GM19372 (cell line): ENCODE measurements at regions not wholly inside any gene's neighbourhood (a gene's known extent, or its start where the extent isn't known, plus 50 kb on each side); places are given as distances from the start of the nearest gene placed in this dataset.

Experiments used
- ATAC-seq: cut with Tn5 transposase; IDR thresholded peaks from one replicate; pipeline ENCODE4 v1.9.1; 2021; ENCODE audit warnings: mild to moderate bottlenecking, low read depth, moderate library complexity; ENCODE audit not compliant: unreplicated experiment

DNA sequence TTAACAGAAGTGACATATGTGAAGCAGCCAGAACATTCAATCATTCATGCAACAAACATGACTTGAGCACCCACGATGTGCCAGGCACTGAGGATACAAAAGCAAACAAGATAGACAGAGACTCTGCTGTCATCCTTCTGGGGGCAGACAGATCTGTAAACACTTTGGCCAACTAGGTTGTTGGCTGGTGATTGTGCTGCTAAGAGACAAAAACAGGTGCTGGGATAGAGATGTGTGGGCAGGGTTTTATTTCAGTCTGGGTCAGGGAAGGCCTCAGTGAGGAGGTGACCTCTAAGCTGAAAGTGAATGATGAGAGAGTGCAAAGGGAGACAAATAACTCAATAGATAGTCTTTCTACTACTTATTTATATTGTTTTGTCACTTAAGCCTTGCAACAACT, 147.0 kb upstream of the VEPH1 start:
- ATAC-seq, result no peak

DNA sequence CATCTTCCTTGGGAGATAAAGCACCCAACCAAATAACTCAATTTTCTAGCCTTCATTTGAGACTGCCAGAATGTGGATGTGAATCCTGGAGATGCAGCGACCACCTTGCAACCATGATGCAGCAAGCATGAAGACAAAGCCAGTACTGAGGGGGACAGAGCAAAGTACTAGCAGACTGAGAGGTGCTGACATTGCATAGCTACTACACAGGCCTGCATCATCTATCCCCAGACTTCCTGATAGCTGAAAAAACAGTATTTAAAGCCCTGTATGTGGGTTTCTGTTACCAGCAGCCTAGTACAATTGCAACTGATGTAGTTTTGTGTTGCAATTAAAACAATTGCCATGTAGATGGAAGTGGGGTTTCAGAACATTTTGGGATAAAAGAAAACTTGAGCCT, 146.3 kb upstream of the VEPH1 start:
- no peak for ATAC-seq

DNA sequence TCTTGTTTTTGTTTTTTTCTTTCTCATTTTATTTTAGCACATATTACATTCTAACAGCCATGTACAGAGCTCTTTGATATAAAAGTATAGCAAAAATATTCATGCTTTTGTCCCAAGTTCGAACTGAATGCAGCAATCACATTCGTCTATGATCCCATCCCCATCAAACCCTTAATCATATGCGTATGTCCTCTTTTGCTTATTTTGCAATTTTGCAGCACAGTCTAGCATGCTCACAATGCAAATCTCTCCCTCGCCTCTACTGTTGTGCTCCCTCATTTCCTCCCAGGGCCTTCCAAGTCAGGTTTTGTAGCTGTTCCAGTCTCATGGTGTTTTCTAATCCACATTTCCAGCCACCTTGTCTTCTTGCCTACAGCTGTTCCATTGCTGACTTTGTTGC, 144.6 kb upstream of the VEPH1 start:
- no peak for ATAC-seq

DNA sequence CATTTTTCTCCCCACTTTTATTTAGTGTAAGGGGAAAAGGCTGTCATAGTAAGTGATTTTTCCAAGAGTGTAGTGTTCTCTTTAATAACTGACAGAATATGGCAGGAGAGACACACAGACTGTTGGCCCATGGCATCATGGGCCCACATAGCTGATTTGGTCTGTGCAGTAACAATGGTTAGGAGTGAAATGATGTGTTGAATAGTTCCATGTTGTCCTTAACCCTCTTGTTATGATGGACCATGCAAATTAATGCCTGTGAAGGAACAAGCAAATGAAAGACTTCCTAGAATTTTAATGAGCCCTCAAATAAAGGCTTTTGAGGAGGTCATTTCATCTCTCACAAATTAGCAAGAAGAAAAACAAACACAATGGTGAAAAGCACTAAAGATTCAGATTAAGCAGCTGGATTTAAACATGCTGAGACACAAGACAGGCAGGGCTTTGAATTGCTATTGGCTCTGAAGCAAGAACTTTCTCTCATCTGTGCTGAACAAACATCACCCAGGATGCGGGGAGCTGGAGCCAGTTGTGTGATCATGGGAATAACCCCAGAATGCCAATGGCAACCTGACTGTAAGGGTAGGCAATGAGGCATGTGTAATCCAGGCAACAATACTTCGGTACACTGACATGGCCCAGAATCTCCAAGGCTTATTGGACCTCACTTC, 136.7 kb upstream of the VEPH1 start:
- no peak for ATAC-seq

DNA sequence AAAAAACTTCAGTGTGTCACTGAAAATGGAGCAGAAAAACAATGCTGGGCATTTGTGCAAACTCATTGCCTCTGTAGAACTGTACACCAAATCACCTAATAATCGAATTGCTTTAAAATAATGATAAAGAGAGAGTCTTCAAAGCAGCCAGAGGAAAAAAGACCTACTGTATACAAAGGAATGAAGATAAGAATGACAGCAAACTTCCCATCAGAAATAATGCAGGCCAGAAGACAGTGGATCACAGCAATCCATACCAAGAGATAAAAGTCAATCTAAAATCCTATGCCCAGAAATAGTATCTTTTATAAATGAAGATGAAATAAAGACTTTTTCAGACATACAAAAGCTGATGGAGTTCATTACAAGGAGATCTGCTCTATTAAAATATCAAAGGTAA, 134.7 kb upstream of the VEPH1 start:
- no peak for ATAC-seq

DNA sequence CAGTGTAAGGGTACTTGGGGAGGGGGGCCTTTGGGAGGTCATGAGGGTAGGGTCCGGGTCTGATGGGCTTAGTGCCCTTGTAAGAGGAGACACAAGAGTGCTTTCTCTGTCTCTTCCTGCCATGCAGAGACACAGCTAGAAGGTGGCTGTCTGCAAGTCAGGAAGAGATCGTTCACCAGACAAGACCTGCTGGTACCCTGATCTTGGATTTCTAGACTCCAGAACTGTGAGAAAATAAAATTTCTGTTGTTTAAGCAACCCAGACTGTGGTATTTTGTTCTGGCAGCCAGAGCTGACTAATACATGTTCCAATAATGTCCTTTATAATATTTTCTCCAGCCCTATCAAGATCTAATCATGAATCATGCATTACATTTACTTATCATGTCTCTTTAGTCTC, 130.0 kb upstream of the VEPH1 start:
- no peak for ATAC-seq

DNA sequence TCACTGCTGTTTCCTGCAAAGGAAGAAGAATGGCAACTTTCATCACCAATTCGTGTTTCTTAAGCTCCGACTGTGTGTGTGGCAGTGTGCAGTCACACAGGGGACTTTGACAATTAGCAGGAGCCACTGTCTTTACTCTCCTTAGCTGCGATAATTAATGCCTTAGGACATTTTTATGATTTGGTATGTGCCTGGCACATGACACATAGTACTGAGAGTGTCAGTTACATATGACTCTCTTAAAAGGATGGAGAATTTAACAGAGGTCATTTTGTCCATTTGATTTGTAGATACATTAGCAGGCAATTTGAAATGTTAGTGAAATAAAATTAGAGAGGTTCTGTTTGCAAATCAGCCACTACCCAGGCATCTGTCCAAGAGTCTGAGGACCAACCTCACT, 128.9 kb upstream of the VEPH1 start:
- ATAC-seq, result no peak

DNA sequence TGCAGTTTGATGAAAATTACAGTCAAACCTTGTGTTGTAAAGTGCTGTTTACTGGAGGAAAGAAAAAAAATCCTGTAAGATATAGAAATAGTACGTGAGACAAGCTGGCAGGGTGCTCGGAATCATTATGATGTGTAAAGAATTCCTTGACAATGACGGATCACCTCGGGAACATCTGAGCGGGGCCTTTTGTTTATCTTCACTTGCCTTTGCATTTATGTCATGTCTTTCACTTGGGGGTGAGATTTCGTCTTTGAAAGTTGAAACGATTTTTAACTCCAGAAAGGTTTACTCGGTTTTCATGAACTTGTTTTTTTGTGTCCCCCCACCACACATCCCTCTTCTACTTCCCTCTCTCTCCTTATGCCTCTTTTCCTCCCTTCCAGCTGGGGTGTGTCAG, 128.3 kb upstream of the VEPH1 start:
- ATAC-seq, result no peak

DNA sequence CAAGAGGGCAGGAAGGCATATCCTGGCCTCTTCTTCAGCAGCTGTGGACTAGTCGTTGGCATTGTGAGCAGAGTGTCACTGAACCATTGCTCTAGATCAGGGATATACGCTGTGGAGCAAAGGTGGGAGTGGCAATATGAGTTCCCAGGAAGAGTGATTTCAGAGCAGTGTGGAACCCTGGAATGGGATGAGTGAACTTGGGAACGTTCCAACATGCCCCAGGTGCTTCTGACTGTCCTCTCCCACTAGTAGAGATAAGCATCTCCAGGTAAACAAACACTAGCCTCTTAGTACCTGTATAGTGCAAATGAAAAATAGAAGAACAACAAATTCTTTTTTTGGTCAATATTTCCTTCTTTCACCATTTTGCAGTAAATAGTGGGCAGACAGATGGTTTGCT, 123.6 kb upstream of the VEPH1 start:
- no peak for ATAC-seq

DNA sequence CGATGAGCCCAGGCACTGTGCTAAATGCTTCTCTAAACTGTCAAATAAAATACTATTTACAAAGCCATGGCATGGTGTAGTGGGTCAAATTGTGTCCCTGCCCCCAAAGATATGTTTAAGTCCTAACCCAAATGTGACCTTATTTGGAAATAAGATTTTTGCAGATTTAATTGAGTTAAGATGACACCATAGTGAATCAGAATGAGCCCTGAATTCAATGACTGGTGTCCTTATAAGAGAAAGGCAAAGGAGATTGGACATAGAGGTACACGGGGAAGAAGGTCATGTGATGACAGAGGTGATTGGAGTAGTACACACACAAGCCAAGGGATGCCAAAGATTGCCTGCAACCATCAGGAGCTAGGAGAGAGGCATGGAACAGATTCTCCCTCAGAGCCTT, 121.6 kb upstream of the VEPH1 start:
- ATAC-seq, result no peak

DNA sequence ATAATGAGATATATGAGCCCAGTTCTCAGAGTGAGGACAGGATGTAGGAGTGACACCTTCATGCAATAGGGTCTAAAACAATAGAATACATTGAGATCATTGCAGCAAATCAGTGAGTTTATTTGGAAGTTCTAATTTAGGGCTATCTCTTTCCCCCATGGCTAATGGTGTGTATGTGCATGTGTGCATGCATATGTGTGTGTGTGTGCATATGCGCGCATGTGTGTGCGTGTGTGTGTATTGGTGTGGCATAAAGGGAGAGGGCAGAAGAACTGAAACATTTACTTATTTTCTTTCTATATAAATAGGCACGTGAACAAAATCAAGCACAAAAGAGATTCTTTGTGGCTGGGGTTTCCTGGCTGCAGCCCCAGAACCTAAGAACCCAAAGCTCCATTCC, 115.7 kb upstream of the VEPH1 start:
- ATAC-seq, result no peak

DNA sequence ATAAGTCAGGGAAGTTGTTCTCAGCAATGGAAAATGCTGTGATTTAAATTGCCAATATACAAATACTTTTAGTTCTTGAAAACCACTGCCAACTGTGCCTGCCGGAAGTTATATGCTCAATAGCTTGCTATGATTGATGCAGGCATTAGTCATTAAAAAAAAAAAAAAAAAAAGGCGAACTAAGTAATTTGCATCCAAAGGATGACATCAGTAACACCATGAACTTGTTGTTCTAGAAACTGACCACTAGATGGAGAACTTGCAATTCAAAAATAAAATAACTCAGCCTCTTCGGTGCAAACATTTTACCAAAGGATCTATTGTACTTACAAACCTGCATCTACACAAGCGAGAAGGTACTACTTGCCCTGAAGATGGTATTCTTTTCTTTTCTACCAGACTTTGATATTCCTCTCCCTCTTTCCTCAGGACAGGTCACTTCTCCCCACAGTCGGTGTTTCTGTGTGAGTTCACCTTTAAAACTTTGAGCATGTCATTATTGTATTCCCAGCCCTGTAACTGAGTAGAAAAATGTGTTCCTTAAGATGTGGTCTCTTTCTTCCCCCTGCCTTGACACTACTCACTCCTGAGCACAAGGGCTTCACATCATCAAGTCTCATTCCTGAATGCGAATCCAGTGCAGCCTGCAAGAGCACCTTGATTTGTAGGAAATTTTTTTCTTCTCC, 115.0 kb upstream of the VEPH1 start:
- peak; percentile 78 for ATAC-seq

DNA sequence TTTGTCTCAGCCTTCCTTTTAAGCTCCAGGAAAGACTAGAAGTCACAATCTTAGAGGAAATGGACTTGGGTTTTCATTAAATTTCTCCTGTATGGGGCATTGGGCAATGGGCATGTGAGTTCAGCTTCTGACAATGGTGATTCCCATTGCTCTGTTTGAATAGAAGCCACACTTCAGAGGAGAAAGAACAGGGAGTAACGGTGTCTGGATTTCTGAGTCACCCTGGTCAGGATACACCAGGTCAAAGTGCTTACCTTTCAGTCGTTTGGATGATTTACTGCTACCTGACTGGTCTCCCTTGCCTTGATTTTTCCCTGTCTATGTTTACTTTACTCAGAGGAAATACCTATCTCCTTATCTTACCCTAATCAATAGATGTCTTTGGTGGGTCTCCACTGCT, 111.7 kb upstream of the VEPH1 start:
- no peak for ATAC-seq

DNA sequence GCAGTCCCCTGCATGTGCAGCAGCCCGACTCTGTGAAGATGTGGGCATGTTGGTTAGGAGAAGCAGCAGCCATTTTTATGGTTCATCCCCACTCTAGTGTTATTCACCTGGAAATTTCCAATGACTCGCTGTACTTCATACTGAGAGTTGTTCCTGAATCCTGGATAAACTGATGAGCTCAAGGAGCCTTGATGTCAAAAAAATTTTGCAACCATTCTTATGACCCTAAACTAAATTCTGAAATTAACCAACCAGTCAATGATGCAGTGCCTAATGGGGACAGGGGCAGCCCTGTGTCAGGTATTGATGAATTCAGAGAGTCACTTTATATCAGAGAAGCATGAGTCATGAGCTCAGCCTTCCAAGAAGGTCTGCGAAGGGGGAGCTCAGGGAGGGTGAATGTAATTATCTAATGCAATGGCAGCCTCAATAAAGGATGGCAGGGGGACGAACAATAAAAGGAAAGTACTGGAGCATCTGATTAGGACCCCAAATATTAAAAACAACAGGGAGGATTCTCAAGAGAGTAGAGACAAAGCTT, 108.4 kb upstream of the VEPH1 start:
- ATAC-seq, result no peak

DNA sequence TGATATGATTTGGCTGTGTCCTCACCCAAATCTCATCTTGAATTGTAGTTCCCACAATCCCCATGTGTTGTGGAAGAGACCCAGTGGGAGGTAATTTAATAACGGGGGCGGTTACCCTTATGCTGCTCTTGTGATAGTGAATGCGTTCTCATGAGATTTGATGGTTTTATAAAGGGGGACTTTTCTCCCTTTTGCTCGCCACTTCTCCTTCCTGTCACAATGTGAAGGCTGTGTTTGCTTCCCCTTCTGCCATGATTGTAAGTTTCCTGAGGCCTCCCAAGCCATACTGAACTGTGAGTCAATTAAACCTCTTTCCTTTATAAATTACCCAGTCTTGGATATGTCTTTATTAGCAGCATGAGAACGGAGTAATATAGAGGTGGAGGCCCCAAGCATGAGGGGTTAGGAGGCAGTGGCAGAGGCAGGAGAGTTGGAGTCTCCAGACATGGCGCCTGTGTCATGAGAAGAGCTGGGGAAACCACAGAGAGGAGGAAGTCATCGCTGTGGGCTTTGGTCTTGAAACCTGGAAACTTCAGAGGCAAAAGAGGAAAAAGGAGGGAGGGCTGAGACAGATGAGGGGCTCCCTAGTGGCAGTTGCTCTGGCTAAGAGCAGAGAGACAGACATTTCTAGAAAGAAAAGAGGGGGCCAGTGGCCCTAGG, 107.8 kb upstream of the VEPH1 start:
- ATAC-seq, result no peak

DNA sequence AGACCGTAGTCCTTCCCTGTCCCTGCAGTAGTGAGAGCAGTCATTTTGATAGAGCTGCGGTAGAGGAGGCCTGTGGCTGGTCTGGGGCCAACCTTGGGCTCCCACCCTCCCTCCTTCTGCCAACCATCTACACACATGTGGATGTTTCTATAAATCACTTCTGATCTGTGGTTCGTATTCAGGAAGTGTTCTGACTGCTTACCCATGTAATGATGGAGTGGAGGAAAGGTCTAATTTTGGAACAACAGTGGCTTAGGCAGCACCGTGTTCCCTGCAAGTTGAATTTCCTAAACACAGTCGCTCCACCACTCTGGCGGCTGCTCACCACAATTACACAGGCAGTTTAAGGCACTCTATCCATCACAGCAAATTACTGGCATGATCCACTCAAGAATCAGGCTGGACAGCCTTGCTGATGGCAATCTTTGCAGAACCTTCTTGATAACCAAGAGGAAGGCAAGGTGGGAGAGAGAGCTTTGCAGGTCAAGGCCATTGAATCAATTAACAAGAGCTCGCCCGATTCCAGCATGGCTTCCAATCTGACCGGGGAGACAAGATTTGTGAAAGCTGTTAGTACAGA, 104.7 kb upstream of the VEPH1 start:
- no peak for ATAC-seq

DNA sequence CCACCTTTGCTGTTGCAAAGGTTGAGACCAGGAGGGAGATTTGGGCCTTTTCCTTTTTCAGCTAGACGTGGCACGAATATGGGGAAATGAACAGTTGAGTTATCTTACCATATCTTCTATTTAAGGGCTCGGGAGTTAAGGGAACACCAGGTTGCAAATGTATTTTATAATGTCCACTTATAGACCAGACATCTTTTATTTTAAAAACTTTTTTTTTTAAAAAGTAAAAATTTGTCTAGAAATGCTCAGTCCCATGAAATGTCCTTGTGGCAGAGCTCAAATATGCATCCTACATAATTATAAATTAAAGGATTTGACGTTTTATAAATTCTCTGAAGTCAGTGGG, 103.6 kb upstream of the VEPH1 start:
- ATAC-seq, result no peak

DNA sequence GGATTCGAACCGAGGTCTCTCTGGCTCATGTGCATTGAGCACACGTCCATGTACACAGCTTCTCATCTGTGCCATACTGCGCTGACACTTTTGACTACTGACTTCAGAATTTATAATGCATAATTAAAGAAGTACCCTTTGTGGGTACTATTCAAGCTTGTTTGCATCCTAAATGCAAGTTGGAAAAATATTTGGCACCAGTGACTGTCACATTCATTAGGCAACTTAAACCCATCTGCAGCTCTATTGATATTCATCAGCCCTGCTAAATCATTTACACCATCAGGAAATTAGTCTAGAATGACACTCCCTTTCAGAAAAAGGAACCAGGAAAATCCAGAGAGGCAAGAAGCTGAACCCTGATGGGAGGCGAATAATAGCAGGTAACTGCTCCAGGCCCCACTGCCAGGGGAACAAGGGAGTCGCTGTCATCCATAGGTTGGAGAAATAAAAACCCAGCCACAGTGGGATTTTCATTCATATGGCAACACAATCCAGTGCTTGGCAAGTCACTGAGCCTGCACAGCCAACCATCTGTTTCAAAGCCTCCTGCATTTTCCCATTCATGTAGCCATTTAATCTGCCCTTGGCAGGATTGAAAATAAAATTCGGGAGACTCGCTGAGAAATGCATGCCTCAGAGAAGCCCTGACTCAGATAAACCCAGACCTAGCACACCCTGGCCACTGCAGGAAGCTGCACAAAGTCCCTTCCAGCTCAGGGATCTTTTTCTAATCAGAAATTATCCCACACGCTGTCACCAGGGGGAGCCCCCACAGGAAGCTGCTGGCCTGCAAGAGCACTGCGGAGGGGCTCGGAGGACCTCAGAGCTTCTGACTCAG, 103.0 kb upstream of the VEPH1 start:
- ATAC-seq, result peak; percentile 88

DNA sequence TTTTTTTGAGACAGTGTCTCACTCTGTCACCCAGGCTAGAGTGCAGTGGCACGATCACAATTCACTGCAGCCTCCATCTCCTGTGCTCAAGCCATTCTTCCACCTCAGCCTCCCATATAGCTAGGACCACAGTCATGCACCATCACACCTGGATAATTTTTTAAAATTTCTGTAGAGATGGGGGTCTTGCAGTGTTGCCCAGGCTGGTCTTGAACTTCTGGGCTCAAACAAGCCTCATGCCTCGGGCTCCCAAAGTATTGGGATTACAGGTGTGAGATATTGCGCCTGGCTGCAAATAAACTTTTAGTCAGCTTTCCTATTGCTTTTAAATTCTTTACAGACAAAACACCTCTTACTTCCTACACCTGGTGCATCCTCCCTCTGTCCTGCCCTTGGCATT, 102.1 kb upstream of the VEPH1 start:
- ATAC-seq, result no peak

DNA sequence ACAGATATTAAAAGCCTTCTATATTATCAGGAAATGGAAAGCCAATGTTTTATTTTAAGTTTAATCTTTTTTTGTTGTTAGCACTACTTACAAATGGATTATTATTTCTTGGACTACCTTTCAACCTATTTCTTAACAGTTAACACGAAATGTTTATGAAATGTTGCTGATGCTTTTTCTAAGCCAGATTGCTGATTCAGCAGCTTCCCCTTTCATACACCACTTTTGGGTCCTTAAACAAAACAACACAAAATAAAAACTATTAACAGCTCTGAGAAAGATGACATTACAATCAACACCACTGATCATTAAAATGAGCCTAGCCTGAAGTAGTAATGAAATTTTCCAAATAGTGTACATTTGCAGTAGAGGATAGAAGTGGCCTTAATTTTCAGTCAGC, 99.2 kb upstream of the VEPH1 start:
- no peak for ATAC-seq

DNA sequence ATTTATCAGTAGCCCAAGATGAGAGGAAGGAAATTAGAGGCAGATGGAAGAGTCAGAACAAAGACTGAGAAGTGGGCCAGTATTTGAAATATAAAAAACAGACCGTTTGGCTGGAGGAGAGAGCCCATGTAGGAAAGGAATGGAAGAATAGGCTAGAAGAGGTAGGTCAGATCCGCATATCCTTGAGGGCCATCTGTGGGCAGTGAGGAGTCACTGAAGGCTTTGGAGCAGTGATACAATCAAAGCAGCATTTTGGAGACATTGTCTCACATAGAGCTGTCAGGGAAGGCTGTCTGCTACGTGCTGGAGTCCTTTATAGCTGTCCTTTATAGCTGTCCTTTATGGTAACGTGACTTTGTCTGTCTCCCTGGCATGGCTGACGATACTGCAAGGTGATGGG, 92.0 kb upstream of the VEPH1 start:
- no peak for ATAC-seq
